Kidney tubule cell (primary cell): ENCODE measurements at regions not wholly inside any gene's neighbourhood (a gene's known extent, or its start where the extent isn't known, plus 50 kb on each side); places are given as distances from the start of the nearest gene placed in this dataset.

ENCODE experiments used
- DNase-seq: peaks from one replicate; pipeline ENCODE4 v3.0.0-alpha.2; 2018; ENCODE audit warnings: low spot score

DNA sequence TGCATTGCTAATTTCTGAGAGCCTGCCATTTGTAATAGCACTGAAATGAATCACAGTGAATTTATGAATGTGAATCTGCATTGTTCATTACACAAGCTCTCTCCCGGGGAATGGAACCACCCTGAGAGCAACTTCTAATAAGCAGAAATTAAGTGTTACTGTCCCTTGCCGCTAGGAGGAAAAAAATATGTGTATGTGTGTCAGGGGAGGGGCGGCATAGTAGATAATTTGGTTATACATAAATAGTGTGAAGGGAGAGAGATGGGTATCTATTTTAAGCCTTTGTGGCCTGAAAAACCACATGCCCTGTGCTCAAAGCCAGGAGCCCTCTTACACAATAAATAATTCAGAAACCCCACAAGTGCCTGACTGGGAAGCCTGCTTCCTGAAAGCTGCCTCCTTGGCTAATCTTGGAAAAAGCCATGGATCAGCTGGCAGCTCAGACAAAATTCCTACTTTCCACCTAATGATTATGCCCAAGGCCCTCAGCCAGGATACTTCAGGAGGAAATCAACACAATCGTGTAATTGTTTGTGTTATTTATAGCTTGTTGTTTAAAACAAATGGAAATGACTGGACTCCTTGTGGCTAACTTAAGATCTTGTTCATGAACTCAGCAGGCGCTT lies 366.2 kb upstream of the KITLG start:
- peak; percentile 78 for DNase-seq

GRCh38 chr12:88945051-88945732 lies 364.9 kb upstream of the KITLG start:
- DNase-seq = no peak

DNA sequence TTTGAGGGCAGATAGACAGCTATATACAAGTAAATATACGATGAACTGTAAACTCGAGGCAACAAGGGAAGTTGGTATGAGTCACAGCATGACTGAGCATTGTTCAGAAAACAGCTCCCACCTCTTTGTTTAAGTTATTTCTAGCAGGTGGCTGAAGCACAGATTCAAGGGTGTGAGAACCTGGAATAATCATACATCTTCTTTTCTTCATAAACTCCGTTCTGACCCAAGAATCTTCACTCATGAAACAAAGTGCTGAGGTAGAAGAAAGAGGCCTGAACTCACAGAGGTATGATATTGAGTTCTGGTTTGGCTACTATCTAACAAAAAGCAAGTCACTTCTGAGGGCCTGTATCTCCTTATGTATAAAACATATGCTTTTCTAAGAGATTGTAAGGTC lies 364.1 kb upstream of the KITLG start:
- DNase-seq = peak; percentile 64

- no peak for DNase-seq
Observed at GRCh38 chr12:88940854-88941253, 360.6 kb upstream of the KITLG start.

GRCh38 chr12:88935856-88936255 lies 355.6 kb upstream of the KITLG start:
- DNase-seq = no peak

DNA sequence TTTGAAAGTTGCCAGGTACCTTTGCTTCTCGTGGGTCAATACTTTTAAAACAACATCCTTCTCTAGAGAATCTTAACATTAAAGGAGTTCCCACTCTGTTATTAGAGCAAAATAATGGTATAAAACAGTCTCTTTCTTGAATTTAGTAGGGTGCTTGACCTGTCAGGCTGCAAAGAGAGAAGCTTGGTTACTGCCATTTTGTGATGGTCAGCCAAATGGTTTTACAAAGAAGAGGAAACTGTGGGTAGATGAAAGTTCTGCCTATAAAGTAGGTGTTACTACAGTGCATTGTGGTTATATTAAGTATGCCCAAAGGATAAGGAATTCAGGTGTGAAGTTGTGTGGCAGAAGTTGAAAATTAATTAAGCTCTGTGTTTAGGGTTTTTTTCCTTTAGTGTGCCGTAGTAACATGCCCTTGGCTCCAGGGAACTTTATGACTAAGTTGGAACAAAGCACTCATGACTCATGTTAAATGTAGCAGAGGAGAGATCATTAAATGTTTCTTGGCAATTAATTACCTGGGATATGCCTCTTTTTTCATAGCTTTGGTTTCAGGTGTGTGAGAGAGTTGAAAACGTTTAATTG lies 354.0 kb upstream of the KITLG start:
- DNase-seq = peak; percentile 97

GRCh38 chr12:88932457-88932856 lies 352.2 kb upstream of the KITLG start:
- peak; percentile 32 for DNase-seq

DNA sequence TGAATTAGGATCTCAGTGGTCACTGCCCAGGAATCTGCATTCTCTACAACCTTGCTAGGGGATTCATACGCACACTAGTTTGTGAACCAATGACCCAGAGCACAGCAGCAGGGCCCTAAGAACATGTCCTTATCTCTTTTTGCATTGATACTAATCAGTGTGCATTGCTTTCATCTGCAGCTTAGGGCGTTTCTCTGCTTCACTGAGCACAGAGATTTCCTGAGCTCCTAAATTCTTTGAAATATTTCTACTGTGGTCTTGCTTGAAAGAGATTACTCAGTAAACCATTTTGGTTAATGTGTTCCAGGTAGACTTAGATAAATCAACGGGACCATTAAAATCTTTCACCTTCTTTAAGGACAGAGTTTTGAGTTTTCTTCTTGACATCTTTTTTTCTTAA lies 351.3 kb upstream of the KITLG start:
- peak; percentile 90 for DNase-seq

GRCh38 chr12:88925454-88925853 lies 345.2 kb upstream of the KITLG start:
- no peak for DNase-seq

GRCh38 chr12:88924162-88924561 lies 343.9 kb upstream of the KITLG start:
- no peak for DNase-seq

DNA sequence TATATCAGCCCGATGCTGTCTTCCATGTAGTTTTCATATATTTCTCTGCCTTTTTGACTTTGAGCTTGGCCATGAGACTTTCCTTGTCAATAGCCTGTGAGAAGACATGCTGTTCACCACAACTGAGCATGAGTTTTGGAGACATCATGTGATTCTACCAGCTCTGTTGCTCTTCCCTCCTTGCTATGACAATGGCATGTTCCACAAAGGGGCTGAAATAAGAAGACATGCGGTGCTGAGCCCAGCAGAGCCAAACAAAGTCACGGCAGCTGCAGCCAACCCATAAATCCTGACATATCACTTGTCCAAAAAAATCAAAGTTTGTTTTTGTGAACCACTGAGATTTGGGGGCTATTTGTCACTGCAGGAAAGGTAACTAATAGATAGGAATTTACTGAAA lies 343.4 kb upstream of the KITLG start:
- DNase-seq = no peak

DNA sequence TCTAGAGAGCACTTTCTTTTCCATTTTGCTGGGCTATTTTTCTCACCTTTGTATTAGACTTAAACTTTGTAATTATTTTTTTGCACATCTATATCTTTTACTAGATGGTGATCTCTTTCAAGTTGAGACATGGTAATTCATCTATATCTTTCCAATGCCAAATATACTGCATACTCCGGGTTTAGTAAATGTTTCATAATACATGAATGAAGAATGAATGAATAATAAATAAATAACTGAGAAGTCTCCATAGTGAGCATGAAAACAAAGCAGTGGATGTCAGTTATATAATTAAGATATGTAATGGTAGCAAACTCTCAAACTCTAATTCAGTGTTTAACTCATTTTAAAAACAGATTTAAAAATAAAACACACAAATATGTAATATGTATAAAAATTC lies 342.5 kb upstream of the KITLG start:
- peak; percentile 54 for DNase-seq

DNA sequence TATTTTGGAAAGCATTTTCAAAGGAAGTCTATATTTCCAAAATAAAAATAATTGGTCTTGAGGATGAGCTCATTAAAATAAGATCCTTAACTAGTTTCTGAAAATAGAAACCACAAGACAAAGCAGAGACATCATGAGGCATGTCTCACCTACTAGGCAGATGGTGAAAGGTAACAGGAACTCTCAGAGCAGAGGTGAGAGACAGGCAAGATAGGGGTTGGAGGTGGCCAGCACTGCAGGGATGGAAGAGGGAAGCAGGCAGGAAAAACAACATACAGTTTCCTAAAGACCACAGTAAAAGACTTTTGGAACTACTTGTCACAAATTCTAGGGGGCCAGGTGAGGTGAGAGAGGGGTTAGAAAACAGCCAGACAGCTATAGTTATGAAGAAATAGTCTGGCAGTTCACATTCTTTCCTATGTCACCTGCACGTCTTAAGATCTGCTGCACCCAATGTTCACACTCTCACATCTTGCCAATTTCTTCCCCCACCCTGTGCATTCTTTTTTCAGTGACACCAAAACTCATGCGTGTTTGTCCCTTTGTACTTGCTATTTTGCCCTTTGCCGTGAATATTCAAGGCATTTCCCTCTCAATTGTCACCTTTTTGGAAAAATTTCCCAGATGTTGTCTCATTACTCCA lies 341.7 kb upstream of the KITLG start:
- peak; percentile 16 for DNase-seq

DNA sequence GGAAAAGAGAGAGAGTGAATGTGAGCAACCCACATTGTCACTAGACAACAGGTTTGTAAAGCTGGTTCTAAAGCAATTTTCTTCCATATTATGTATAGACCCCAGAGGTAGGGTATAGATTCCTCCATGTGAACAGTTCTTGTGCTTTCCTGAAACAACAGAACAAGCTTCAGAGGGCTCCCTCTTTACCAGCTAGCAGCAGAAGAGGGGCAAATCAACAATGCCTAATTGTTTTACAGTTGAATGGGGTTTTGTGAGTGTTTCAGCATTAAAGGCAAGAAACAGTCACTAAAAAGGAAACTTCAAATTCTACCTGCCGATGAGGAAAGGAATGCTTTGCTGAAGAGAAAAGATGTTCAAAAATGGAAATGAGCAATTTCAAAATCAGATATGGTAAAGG lies 341.2 kb upstream of the KITLG start:
- DNase-seq = no peak

GRCh38 chr12:88918161-88918560 lies 337.9 kb upstream of the KITLG start:
- DNase-seq = no peak

- DNase-seq = no peak
Observed at GRCh38 chr12:88914967-88915366, 334.7 kb upstream of the KITLG start.

DNA sequence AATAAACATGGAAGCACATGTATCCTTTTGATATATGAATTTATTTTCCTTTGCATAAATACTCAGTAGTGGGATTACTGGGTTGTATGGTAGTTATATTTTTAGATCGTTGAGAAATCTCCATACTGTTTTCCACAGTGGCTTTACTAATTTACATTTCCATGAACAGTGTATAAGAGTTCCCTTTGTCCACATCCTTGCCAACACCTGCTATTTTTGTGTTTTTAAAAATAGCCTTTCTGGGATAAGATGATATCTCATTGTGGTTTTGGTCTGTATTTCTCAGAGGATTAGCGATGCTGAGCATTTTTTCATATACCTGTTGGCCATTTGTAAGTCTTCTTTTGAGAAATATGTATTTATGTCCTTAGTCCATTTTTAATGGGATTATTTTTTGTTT lies 329.2 kb upstream of the KITLG start:
- DNase-seq = no peak

DNA sequence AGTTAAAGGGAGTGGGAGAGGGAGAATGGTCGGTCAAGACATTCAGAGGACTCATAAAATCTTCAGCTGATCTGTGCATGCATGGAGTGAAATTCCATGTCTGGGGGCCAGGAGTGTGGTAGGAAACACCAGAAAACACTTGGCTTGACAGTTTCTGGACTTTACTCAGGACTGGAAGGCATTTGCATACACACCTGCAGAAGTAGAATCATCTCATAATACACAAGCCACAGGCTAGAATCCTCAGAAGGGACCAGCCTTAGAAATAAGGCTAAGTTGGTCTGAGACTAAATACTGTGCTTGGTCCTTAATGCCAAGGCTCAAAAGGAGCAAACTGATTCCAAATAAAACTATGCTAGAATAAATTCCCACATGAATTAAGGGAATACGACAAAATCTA lies 328.1 kb upstream of the KITLG start:
- no peak for DNase-seq

DNA sequence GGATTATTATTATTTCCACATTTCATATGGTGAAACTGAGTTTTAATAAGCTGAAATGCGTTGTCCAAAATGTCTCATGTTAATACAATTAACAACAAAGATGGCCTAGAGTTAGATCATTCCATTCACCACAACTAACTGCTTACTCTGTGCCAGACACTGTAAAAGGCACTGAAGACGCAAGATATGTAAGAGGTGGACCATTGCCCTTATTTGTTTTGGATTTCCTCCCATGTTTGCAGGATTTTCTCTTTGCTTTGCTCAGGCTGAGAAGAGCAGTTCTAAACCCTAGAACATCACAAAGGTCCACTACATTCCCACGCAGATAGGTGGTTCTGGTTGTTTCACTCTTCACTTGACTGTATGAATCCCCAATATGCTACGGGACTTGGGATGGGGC lies 324.4 kb upstream of the KITLG start:
- DNase-seq = no peak

DNA sequence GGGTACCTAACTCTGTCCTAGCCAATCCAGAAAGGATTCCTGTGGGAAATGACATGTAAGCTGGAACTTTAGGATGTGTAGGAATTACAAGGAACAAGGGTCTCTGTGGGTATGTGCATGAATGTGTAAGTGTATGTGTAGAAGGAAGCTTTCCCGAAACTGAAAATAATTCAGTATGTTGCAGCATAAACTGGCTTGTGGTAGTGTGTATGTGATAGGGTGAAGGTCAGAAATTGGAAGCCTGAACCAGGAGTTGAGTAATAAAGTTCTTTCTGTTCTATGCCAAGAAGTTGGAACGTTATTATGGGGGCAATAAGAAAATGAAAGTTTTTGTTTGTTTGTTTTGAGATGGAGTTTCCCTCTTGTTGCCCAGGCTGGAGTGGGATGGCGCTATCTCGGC lies 323.1 kb upstream of the KITLG start:
- DNase-seq = no peak

- peak; percentile 66 for DNase-seq
Observed at GRCh38 chr12:88897723-88898122, 317.5 kb upstream of the KITLG start.

DNA sequence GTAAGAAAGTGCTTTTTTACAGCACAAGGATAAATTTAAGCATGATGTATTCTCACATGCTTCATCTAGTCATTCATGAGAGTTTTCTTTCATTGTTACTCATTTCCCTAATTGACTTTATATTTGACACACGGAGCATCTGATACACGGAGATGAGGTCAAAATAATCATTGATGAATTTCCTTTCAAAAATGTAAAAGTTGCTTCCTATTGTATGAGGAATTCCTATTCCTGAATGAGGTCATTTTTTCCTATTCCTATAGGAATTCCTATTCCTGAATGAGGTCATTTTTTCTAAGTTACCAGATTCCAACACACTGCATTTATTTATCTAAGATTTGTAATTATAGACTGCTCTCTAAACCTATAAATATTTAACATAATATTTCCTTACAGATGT lies 316.7 kb upstream of the KITLG start:
- DNase-seq = peak; percentile 81

DNA sequence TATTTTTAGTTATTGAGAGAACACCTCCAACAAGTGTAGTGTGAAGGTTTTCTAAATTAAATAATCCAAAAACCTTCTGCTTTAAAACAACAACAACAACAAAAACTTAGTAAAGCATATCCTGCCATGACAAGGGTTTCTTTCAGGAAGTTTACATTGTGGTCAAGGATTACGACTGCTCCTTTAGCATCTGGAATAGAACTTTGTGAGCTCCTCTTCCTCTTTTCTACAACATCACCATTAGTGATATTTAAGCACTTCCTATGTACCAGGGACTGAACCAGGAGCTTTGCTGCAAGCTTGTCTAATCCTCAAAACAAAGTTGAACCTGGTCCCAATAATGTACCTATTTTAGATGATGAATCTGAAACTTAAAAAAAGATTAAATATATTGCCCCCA lies 315.4 kb upstream of the KITLG start:
- no peak for DNase-seq
